ENCODE measurements at regions not wholly inside any gene's neighbourhood (a gene's known extent, or its start where the extent isn't known, plus 50 kb on each side); places are given as distances from the start of the nearest gene placed in this dataset.
A peak's percentile ranks its signal among the peaks of the same experiment; 100 is the strongest.

DNA sequence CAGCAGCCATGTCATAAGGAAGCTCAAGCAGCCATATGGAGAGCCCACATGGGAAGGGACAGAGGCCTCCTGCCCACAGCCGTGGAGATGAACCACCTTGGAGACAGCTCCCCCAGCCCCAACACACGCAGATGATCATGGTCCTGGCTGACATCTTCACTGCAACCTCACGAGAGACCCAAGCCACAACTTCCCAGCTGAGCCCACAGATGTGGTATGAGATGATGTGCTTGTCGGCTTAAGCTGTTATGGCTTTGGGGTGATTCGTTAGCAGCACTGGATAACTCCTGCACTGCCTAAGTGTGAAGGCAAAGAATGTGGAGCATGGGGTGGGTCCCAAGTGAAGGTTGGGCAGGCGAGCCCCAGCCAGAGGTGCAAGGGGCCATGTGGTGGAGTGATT, 163.4 kb downstream of the ERCC6L2 start:
- Mint-ChIP-seq H3K4me3 (no peak overlapping the region), H3K27me3 (ENCODE audit: low read depth in 3 of 3) (peaks cover 2 to 11% (median 3%) of the 10 kb centered on the region in 3 donors), H3K27ac (peak overlapping the region in 2 of 6 donors; percentile 26 to 54), H3K9me3 (peaks cover 1 to 13% (median 4%) of the 10 kb centered on the region in 6 donors), H3K4me1 (no peaks in the 10 kb centered on the region), H3K36me3 (peaks cover 11 to 14% (median 13%) of the 10 kb centered on the region in 3 donors)
- no peak for DNase-seq

DNA sequence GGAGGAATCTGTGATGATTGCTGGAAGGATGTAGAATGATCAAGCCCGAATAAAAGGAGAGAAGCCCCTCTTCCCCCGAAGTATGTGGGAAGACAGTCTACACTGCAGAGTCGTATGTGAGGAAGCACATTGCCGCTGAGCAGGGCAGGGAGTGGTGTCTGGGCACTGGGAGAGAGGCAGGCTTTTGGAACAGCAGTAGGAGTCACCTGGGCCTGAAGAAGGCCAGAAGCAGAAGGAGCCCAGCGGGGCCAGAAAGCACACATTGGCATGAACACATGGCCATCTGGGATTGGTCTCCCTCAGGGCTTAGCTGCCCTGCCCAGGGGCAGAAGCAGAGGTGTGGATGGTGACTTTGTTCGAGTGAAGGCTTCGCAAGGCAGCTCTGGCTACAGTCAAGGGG, 162.8 kb downstream of the ERCC6L2 start:
- Mint-ChIP-seq H3K27me3 (ENCODE audit: low read depth in 3 of 3) (peaks cover 2 to 11% (median 4%) of the 10 kb centered on the region in 3 donors), H3K36me3 (peaks cover 11 to 14% (median 13%) of the 10 kb centered on the region in 3 donors), H3K27ac (no peak overlapping the region), H3K9me3 (peaks cover 1 to 13% (median 4%) of the 10 kb centered on the region in 6 donors), H3K4me1 (no peaks in the 10 kb centered on the region), H3K4me3 (no peak overlapping the region)
- DNase-seq = no peak

DNA sequence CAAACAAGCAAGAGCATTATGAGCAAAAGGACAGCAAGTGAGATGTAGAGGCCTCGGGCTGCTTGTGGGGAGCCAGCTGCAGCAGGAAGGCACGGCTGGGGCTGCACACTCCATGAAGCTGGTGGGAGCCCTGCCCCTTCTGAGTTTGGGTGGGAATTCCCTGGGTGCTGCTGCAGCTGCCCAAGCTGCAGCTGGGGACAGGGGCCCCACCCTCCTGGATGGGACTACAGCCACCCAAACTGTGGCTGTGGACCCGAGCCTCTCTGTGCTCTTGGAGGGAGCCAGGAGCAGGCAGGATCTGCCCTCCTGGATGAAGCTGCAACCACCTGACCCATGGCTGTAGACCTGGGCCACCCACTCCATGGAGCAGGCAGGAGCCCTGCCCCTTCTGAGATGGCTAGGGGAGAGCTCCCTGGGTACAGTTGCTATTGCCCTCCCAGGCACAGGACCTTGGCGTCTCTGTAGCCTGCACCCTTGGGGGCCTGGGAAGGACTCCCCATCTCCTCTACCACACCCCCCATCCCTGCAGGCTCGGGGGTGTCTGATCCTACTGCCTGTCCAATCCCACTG, 159.1 kb downstream of the ERCC6L2 start:
- H3K27ac Mint-ChIP-seq = no peak overlapping the region
- peaks cover 1 to 13% (median 4%) of the 10 kb centered on the region in 6 donors for H3K9me3 Mint-ChIP-seq
- no peak overlapping the region for H3K4me3 Mint-ChIP-seq
- DNase-seq = no peak
- H3K27me3 Mint-ChIP-seq (ENCODE audit: low read depth in 3 of 3) = peaks cover 2 to 14% (median 7%) of the 10 kb centered on the region in 3 donors
- H3K4me1 Mint-ChIP-seq = no peaks in the 10 kb centered on the region
- peaks cover 11 to 14% (median 13%) of the 10 kb centered on the region in 3 donors for H3K36me3 Mint-ChIP-seq

DNA sequence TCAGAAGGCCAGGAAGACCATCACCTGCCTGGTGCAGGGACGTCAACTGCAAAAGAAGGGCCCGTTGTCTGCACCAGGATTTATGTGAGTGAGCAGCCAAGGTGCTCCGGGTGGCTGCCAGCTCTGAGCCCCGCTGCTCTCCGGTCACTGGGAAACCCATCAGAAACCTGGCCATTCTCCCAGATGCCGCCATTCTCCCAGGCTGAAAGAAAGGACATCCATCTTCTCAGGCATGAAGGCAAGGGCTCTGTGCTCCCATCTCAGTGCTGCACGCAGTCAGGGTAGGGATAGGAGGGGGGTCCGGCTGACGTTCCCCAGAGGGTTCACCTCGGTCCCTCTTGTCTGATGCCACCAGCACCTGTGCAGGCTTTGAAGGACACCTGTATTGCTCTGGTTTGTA, 158.4 kb downstream of the ERCC6L2 start:
- Mint-ChIP-seq H3K4me3 (no peak overlapping the region), H3K27ac (no peak overlapping the region), H3K9me3 (peaks cover 1 to 13% (median 4%) of the 10 kb centered on the region in 6 donors), H3K4me1 (no peaks in the 10 kb centered on the region), H3K27me3 (ENCODE audit: low read depth in 3 of 3) (peaks cover 2 to 12% (median 7%) of the 10 kb centered on the region in 3 donors), H3K36me3 (peaks cover 7 to 14% (median 11%) of the 10 kb centered on the region in 3 donors)
- DNase-seq = no peak

DNA sequence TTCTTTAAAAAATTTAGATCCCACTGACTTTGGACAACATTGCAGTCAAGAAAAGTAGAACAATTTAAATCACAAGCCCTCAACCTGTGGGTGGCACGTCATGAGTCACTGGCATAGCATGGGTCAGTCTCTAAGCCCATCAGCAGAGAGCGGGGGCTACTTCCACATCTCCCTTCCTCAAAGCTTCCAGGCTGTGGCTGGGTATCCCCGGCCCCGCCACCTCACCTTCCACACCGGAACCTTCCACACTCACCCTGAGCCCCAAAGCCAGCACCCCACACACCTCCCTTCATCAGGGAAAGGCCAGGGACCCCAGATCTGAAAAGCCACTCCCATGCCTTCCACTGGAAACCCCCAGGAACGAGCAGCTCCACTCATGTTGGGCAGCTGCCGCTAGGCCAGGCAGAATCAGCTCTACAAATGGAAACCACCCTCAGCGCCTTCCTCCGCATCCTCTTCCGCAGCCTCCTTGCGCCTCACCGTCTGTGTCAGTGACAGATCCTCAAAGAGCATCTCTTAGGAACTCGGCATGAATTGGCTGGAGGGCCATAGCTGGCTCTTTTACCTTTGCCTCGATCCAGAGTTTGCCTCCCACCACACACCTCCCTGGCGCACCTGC, 156.5 kb downstream of the ERCC6L2 start:
- Mint-ChIP-seq H3K36me3 (peaks cover 0 to under 1% (median 0%) of the 10 kb centered on the region in 3 donors), H3K9me3 (peaks cover 0 to 3% (median 0%) of the 10 kb centered on the region in 6 donors), H3K27me3 (ENCODE audit: low read depth in 3 of 3) (peaks cover 8 to 15% (median 13%) of the 10 kb centered on the region in 3 donors), H3K4me3 (no peak overlapping the region), H3K4me1 (peaks cover 13 to 16% of the 10 kb centered on the region in 2 donors), H3K27ac (peak overlapping the region in 3 of 6 donors; percentile 10 to 56 (median 19))
- no peak for DNase-seq

DNA sequence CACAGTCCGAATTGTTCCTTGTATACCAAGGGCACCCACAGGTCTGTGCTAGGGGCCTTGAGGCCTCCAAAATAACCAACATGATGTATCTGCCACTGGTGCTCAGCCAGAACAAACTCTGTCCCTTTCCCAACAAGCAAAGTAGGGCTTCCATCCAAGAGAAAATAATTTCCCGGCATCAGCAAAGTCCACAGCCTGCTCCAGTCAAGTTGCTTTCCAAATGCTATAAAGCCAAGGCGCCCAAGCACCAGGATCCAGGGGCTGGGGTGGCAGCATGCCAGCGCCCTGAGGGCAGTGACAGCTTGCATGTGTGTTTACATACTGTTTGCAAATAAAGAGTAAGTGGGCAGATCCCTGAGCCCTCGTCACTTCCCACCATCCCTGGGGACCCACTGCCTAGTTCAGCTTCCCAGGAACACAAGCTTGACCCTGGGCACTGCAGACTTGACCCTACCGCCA, 155.9 kb downstream of the ERCC6L2 start:
- H3K27ac Mint-ChIP-seq = peak overlapping the region in 2 of 6 donors; percentile 10 to 56
- H3K36me3 Mint-ChIP-seq = no peaks in the 10 kb centered on the region

DNA sequence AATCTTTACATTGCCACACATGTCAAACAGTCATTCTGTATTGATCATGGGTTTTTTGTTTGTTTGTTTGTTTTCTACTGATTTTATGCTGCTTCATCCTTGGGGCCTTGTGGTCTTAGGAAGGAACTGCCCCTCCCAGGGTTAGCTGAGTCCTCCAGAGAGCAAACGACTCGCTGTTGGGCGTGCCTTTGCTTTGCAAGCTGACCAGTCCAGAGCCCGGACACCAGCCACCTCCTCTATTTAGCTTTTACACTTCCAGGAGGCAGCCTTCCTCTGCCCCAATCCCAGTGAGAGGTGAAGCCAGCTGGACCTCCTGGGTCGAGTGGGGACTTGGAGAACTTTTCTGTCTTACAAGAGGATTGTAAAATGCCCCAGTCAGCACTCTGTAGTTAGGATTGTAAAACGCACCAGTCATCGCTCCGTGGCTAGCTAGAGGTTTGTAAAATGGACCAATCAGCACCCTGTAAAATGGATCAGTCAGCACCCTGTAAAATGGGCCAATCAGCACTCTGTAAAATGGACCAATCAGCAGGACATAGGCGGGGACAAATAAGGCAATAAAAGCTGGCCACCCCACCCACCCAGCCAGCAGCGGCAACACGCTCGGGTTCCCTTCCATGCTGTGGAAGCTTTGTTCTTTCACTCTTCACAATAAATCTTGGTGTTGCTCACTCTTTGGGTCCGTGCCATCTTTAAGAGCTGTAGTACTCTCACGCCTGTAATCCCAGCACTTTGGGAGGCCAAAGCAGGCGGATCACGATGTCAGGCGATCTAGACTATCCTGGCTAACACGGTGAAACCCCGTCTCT, 154.4 kb downstream of the ERCC6L2 start:
- peak overlapping the region in 3 of 6 donors; percentile 15 to 89 (median 62) for H3K27ac Mint-ChIP-seq
- peaks cover 16 to 25% (median 20%) of the 10 kb centered on the region in 3 donors for H3K27me3 Mint-ChIP-seq (ENCODE audit: low read depth in 3 of 3)
- peaks cover 0 to 3% (median 0%) of the 10 kb centered on the region in 6 donors for H3K9me3 Mint-ChIP-seq
- H3K36me3 Mint-ChIP-seq = no peaks in the 10 kb centered on the region
- peaks cover 31 to 36% of the 10 kb centered on the region in 2 donors for H3K4me1 Mint-ChIP-seq
- no peak overlapping the region for H3K4me3 Mint-ChIP-seq
- DNase-seq = no peak

More for the DNA sequence above, 155.9 kb downstream of the ERCC6L2 start:
- Mint-ChIP-seq H3K27me3 (ENCODE audit: low read depth in 3 of 3) (peaks cover 14 to 20% (median 18%) of the 10 kb centered on the region in 3 donors), H3K9me3 (peaks cover 0 to 3% (median 0%) of the 10 kb centered on the region in 6 donors), H3K4me1 (peaks cover 20 to 22% of the 10 kb centered on the region in 2 donors), H3K4me3 (no peak overlapping the region)
- no peak for DNase-seq

DNA sequence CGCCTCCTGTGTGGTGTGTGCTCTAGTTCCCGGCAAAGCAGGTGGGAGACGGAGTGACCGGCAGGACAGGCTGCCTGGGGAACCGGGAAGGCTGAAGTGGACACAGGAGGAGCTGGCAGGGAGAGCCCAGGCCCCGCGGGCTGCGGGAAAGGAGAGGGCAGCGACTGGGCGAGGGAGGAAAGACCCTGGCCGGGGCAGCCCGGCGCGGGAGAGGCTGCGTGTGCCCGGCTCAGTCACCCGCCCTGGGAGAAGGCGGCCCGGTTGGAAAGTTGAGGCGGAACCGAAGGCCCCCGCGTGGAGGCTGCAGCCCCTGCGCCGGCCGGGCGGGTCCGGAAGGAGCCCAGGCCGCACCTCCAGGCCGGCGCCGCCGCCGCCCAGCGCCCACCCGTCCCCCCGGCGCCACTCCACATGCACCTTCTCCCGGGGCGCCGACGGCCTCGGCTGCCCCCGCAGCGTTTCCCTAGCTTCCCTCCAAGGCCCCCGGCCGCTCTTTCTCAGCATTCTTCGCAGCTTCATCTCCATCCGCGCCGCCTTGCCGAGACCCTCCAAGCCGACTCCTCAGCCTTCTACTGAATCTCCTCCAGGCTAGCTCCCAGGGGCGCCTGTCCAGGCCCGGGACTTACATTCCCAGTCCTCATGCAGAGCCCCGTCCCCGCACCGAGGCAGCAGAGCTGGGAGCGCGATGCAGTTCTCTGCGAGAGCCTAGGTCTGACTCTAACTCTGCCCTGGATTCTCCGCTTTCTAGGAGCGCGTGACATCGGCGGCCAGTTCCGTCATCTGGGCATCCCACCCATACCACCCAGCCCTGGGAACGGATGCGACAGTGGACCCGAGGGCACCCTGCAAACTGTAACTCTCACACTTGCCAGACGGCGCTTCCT, 152.0 kb downstream of the ERCC6L2 start:
- Mint-ChIP-seq H3K9me3 (peaks cover 0 to 3% (median 0%) of the 10 kb centered on the region in 6 donors), H3K36me3 (no peaks in the 10 kb centered on the region), H3K4me3 (peak overlapping the region; percentile 90 to 93 (median 91)), H3K4me1 (peaks cover 54 to 60% of the 10 kb centered on the region in 2 donors), H3K27me3 (ENCODE audit: low read depth in 3 of 3) (peaks cover 18 to 30% (median 24%) of the 10 kb centered on the region in 3 donors), H3K27ac (peak overlapping the region; percentile 89 to 97 (median 94))
- peak; percentile 64 to 70 (median 70) for DNase-seq

DNA sequence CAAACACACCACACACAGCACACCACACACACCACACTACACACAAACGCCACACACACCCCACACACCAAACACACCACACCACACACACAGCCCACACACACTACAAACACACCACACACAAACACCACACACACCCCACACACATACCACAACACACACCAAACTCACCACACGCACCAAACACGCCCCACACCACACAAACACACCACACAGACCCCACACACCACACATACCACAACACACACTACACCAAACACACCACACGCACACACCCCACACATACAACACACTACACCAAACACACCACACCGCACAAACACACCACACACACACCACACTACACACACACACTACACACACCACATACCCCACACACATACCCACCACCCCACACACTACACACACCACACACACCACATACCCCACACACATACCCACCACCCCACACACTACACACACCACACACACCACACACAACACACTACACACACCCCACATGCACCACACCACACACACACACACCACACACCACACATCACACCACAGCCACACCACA, 151.2 kb downstream of the ERCC6L2 start:
- peaks cover 20 to 33% (median 28%) of the 10 kb centered on the region in 3 donors for H3K27me3 Mint-ChIP-seq (ENCODE audit: low read depth in 3 of 3)
- no peaks in the 10 kb centered on the region for H3K36me3 Mint-ChIP-seq
- peak overlapping the region; percentile 74 to 90 (median 78) for H3K4me3 Mint-ChIP-seq
- H3K4me1 Mint-ChIP-seq = peaks cover 61 to 67% of the 10 kb centered on the region in 2 donors
- H3K9me3 Mint-ChIP-seq = peaks cover 0 to 3% (median 0%) of the 10 kb centered on the region in 6 donors
- DNase-seq = peak in 1 of 3 donors; percentile 48
- H3K27ac Mint-ChIP-seq = peak overlapping the region; percentile 80 to 95 (median 90)

DNA sequence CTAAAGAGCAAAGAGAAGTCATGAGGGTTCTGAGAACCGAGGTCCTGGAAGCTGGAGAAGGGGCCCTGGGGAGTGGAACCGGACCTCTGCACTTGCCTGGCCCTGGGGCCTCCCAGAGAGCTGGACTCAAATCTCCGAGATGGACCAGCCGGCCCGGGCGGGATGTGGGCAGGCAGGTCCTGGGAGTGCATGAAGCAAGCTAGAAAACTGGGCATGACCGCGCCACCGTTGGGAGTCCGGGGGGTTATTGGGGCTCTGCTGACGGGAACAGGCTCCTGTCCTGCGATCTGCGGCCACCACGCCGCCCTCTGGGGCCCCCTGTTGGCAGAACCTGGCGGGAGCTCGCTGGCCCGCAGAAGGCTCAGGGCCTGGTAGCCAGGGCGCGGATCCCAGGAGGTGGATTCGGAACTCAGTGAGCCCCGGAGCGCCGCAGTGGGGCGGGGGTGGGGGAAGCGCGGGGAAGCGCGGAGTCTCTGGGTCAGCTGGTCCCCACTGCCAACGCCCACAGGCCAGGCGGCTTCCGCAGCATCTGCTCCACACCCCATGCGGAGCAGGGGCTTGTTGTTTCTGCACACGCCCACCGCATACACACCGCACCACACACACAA, 150.6 kb downstream of the ERCC6L2 start:
- Mint-ChIP-seq H3K27ac (peak overlapping the region; percentile 80 to 95 (median 90)), H3K4me3 (peak overlapping the region; percentile 74 to 90 (median 82)), H3K4me1 (peaks cover 61 to 67% of the 10 kb centered on the region in 2 donors), H3K27me3 (ENCODE audit: low read depth in 3 of 3) (peaks cover 21 to 35% (median 28%) of the 10 kb centered on the region in 3 donors), H3K9me3 (peaks cover 0 to 3% (median 0%) of the 10 kb centered on the region in 6 donors), H3K36me3 (no peaks in the 10 kb centered on the region)
- peak; percentile 52 to 62 (median 55) for DNase-seq

DNA sequence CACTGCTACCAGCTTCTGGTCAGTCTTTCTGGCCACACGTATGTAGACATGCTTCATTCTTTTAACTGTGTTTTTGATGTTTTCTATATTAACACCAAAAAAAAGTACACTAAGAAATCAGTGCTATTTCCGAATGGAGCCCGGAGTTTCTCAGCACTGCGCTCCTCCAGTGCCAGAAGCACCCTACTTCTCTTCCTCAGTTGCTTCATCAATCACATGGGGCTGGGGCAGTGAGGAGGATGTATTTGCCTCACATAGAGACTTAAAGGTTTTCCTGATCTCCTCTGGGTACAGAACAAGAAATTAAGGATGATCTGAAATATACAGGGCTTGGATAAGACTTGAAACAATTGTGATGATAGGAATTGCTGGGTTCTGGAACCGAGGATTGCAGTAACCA, 148.0 kb downstream of the ERCC6L2 start:
- H3K27ac Mint-ChIP-seq = peak overlapping the region; percentile 89 to 97 (median 93)
- peak overlapping the region; percentile 79 to 91 (median 89) for H3K4me3 Mint-ChIP-seq
- H3K9me3 Mint-ChIP-seq = peaks cover 0 to 3% (median 0%) of the 10 kb centered on the region in 6 donors
- no peak for DNase-seq
- no peaks in the 10 kb centered on the region for H3K36me3 Mint-ChIP-seq
- peaks cover 22 to 38% (median 31%) of the 10 kb centered on the region in 3 donors for H3K27me3 Mint-ChIP-seq (ENCODE audit: low read depth in 3 of 3)
- peaks cover 80 to 87% of the 10 kb centered on the region in 2 donors for H3K4me1 Mint-ChIP-seq

DNA sequence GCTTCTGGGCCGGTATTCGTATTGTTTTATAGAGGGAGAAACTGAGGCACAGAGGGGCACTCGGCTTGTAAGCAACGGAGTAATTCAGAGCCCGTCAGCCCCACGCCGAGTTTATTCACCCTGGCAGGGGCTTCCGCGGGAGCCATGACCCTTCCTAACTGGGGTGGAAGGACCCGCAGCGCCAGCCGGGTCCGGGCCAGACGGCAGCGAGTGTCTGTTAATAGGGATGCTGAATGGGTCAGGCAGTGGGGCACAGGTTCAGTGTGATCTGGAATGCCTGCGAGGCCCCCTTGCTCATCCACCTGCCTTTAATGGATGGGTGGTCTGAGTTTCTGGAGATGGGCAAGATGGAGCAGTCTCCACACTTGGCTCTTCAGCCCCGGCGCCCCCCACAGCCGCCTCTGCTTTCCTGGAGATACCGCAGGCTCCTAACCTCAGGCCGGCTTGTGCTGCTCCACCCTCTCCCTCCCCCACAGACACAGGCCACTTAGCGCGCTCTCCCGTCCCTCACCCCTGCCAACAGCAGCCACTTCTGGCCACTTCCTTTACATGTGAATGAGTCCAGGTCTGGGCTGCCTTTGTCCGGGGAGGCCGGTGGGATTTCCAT, 147.1 kb downstream of the ERCC6L2 start:
- peak; percentile 67 to 68 (median 67) for DNase-seq
- Mint-ChIP-seq H3K9me3 (peaks cover 0 to 3% (median 0%) of the 10 kb centered on the region in 6 donors), H3K27ac (peak overlapping the region; percentile 89 to 97 (median 93)), H3K4me3 (peak overlapping the region; percentile 79 to 91 (median 89)), H3K27me3 (ENCODE audit: low read depth in 3 of 3) (peaks cover 16 to 37% (median 24%) of the 10 kb centered on the region in 3 donors), H3K36me3 (peaks cover 0 to 5% (median 4%) of the 10 kb centered on the region in 3 donors), H3K4me1 (peaks cover 77 to 85% of the 10 kb centered on the region in 2 donors)
